A549 (cell line): ENCODE measurements at regions not wholly inside any gene's neighbourhood (a gene's known extent, or its start where the extent isn't known, plus 50 kb on each side); places are given as distances from the start of the nearest gene placed in this dataset.

Experiments
- ATAC-seq, 2 experiments: fragments of 200-7000 bp in 1 of 2; fragments of >200 bp in 1 of 2; cut with Nextera tagmentation in 1 of 2; cut with Tn5 transposase in 1 of 2; 3 replicates each; pipeline versions ENCODE4 v1.8.0 to v1.9.1; 2018 to 2020; ENCODE audit warnings: mild to moderate bottlenecking in 1 of 2, moderate library complexity in 1 of 2
- CTCF ChIA-PET: fragments of 300-600 bp; sonication (Branson Sonifier 250); formaldehyde crosslinking; extraction: SDS; loops from one replicate; lab custom pipeline; 2021; ENCODE audit warnings: antibody characterized with exemption, inconsistent platforms; lab: Yijun Ruan, JAX
- POLR2A ChIA-PET: fragments of 350-600 bp; formaldehyde crosslinking; extraction: SDS; loops from one replicate; lab custom pipeline; 2021; ENCODE audit warnings: antibody characterized with exemption, inconsistent platforms; lab: Yijun Ruan, JAX
- DNase-seq, 2 experiments: peaks; one replicate each; pipeline versions ENCODE4 v3.0.0 to v3.0.0-alpha.2; 2011 to 2016; ENCODE audit warnings: low read depth in 1 of 2, low spot score in 1 of 2
- FAIRE-seq: peaks from 2 replicates; lab custom pipeline; 2011; peaks lifted over from hg19 to GRCh38; lab: Jason Lieb, UNC
- H3K27ac ChIP-seq, 2 experiments: fragments of >200 bp; sonication (Bioruptor Twin); formaldehyde crosslinking; 3 replicates each; pipeline ENCODE4 v1.5.1; 2016 to 2017
- H3K4me1 ChIP-seq: fragments of >200 bp; sonication (Bioruptor Twin); formaldehyde crosslinking; 3 replicates; pipeline ENCODE4 v1.6.1; 2016
- H3K4me2 ChIP-seq: fragments of >200 bp; sonication (Bioruptor Twin); formaldehyde crosslinking; 3 replicates; pipeline ENCODE4 v1.6.1; 2016
- H3K4me3 ChIP-seq: fragments of >200 bp; sonication (Bioruptor Twin); formaldehyde crosslinking; 3 replicates; pipeline ENCODE4 v1.5.1; 2016
- H3K9me3 ChIP-seq: fragments of >200 bp; sonication (Bioruptor Twin); formaldehyde crosslinking; 3 replicates; pipeline ENCODE4 v1.6.1; 2016
- BHLHE40 ChIP-seq: IDR thresholded peaks from 2 replicates; pipeline ENCODE4 v1.6.1; 2012; ENCODE audit warnings: low read depth, low read length, inconsistent platforms
- CHD4 ChIP-seq: fragments of 200-600 bp; sonication (generic); IDR thresholded peaks from 2 replicates; pipeline ENCODE4 v1.6.1; 2016; ENCODE audit warnings: antibody characterized with exemption, mild to moderate bottlenecking, borderline replicate concordance
- ELK1 ChIP-seq: fragments of 150-350 bp; IDR thresholded peaks from 2 replicates; pipeline ENCODE4 v1.6.1; 2014; ENCODE audit warnings: low read depth, mild to moderate bottlenecking, low read length
- EP300 ChIP-seq, 2 experiments: fragments of >200 bp; sonication (Bioruptor Twin); formaldehyde crosslinking; IDR thresholded peaks; 2 replicates in 1 of 2; 3 replicates in 1 of 2; pipeline ENCODE4 v1.6.1; 2016 to 2017
- FOSB ChIP-seq: fragments of 250-450 bp; sonication (Bioruptor Pico); IDR thresholded peaks from 2 replicates; pipeline ENCODE4 v1.5.0; 2020; ENCODE audit warnings: mild to moderate bottlenecking, moderate library complexity
- FOSL2 ChIP-seq, 2 experiments: fragments of 450-650 bp in 1 of 2; fragments of >200 bp in 1 of 2; sonication (Bioruptor Twin) in 1 of 2; formaldehyde crosslinking; IDR thresholded peaks; 2 replicates each; pipeline versions ENCODE4 v1.5.0 to v1.6.1; 2016 to 2020; ENCODE audit warnings: mild to moderate bottlenecking in 1 of 2, moderate library complexity in 1 of 2
- HES2 ChIP-seq: fragments of >200 bp; sonication (Bioruptor Twin); formaldehyde crosslinking; IDR thresholded peaks from 2 replicates; pipeline ENCODE4 v1.6.1; 2016
- HOXA7 ChIP-seq: fragments of 250-450 bp; sonication (Bioruptor Pico); IDR thresholded peaks from 2 replicates; pipeline ENCODE4 v1.5.0; 2020; ENCODE audit warnings: mild to moderate bottlenecking, moderate library complexity
- HOXB13 ChIP-seq: fragments of 250-450 bp; sonication (Bioruptor Pico); IDR thresholded peaks from 2 replicates; pipeline ENCODE4 v1.5.0; 2020; ENCODE audit warnings: low read depth, mild to moderate bottlenecking, moderate library complexity
- JUNB ChIP-seq: fragments of >200 bp; sonication (Bioruptor Twin); formaldehyde crosslinking; IDR thresholded peaks from 2 replicates; pipeline ENCODE4 v1.6.1; 2016
- MAFK ChIP-seq: fragments of 450-650 bp; IDR thresholded peaks from 2 replicates; pipeline ENCODE4 v1.6.1; 2014; ENCODE audit not compliant: partially characterized antibody
- MYC ChIP-seq: IDR thresholded peaks from 2 replicates; pipeline ENCODE4 v1.6.1; 2012; ENCODE audit warnings: mild to moderate bottlenecking, inconsistent platforms, low read length, improper control_type of control experiment, borderline replicate concordance
- PHF8 ChIP-seq: fragments of 200-600 bp; sonication (generic); IDR thresholded peaks from 2 replicates; pipeline ENCODE4 v1.6.1; 2016; ENCODE audit warnings: low read depth, mild to moderate bottlenecking, antibody characterized with exemption, moderate library complexity, borderline replicate concordance
- POLR2AphosphoS2 ChIP-seq: conservative IDR thresholded peaks from 2 replicates; pipeline ENCODE4 v1.6.1; 2012; ENCODE audit warnings: low read length, improper control_type of control experiment, inconsistent platforms
- RCOR1 ChIP-seq: fragments of 150-350 bp; IDR thresholded peaks from 2 replicates; pipeline ENCODE4 v1.6.1; 2014; ENCODE audit warnings: antibody characterized with exemption, low read length, low read depth
- REST ChIP-seq: fragments of 200-600 bp; sonication (generic); IDR thresholded peaks from 2 replicates; pipeline ENCODE4 v1.6.1; 2016; ENCODE audit warnings: antibody characterized with exemption, mild to moderate bottlenecking, moderate library complexity
- RFX5 ChIP-seq: fragments of 450-650 bp; IDR thresholded peaks from 2 replicates; pipeline ENCODE4 v1.7.1; 2014; ENCODE audit warnings: antibody characterized with exemption, mild to moderate bottlenecking, moderate library complexity
- TFCP2L1 ChIP-seq: fragments of 250-450 bp; sonication (Bioruptor Pico); IDR thresholded peaks from 2 replicates; pipeline ENCODE4 v1.5.0; 2021; ENCODE audit warnings: mild to moderate bottlenecking
- USF2 ChIP-seq: fragments of 450-650 bp; IDR thresholded peaks from 2 replicates; pipeline ENCODE4 v1.6.1; 2014; ENCODE audit warnings: antibody characterized with exemption
- WGBS: methylation state at CpG from one replicate; pipeline ENCODE4 v1.1.6; 2017; ENCODE audit errors: missing lambda C conversion rate; 5-methylcytosine and 5-hydroxymethylcytosine counted together

GRCh38 chr13:76772241-76772640, 114.0 kb downstream of the KCTD12 start (continued):
- no peak for TF ChIP-seq REST
- no peak for TF ChIP-seq RCOR1
- no peak for TF ChIP-seq HOXB13 (CRISPR knock-in tag)
- TF ChIP-seq BHLHE40, result no peak
- no peak for TF ChIP-seq HES2
- TF ChIP-seq RFX5, result no peak
- TF ChIP-seq, all 56 proteins: peak for 0

GRCh38 chr13:76769271-76769791, 116.9 kb downstream of the KCTD12 start:
- H3K9me3 ChIP-seq, result no peaks in the 10 kb centered on the region
- DNase-seq, result no peak
- WGBS, result 8% methylated on average over 4 of the region's 4 CpGs
- no peaks in the 10 kb centered on the region for H3K4me1 ChIP-seq
- TF ChIP-seq CHD4 (no peak), HOXA7 (CRISPR knock-in tag) (no peak), PHF8 (no peak), FOSB (CRISPR knock-in tag) (no peak), ELK1 (no peak), MYC (no peak), TFCP2L1 (CRISPR knock-in tag) (no peak), EP300 (IDR thresholded peaks at IDR 0.05) (no peak), MAFK (no peak), JUNB (no peak), POLR2AphosphoS2 (no peak)
- H3K4me3 ChIP-seq, result no peak overlapping the region
- CTCF ChIA-PET, result no interaction called here
- no peak overlapping the region for H3K27ac ChIP-seq
- no peak for FAIRE-seq
- H3K4me2 ChIP-seq, result no peak overlapping the region
- ATAC-seq, result no peak
- POLR2A ChIA-PET, result no interaction called here

GRCh38 chr13:76768384-76768783, 117.8 kb downstream of the KCTD12 start:
- H3K4me3 ChIP-seq, result no peak overlapping the region
- 0% methylated on average over 1 of the region's 1 CpG for WGBS
- ChIA-PET CTCF (no interaction called here), POLR2A (no interaction called here)
- DNase-seq, result no peak
- no peak for FAIRE-seq
- no peak overlapping the region for H3K4me2 ChIP-seq
- H3K9me3 ChIP-seq, result no peaks in the 10 kb centered on the region
- TF ChIP-seq USF2 (no peak), FOSL2 (IDR thresholded peaks at IDR 0.05) (no peak), FOSL2 (CRISPR knock-in tag; IDR thresholded peaks at IDR 0.05) (no peak), HOXA7 (CRISPR knock-in tag) (no peak), JUNB (no peak)
- no peak overlapping the region for H3K27ac ChIP-seq
- no peak for ATAC-seq
- H3K4me1 ChIP-seq, result no peaks in the 10 kb centered on the region
